ENCODE measurements at regions not wholly inside any gene's neighbourhood (a gene's known extent, or its start where the extent isn't known, plus 50 kb on each side); places are given as distances from the start of the nearest gene placed in this dataset.

GRCh38 chr10:131701131-131701947 lies 199.5 kb upstream of the PPP2R2D start:
- no peak overlapping the region for H3K4me3 Mint-ChIP-seq
- no peaks in the 10 kb centered on the region for H3K27me3 Mint-ChIP-seq
- ATAC-seq (replicated peaks; ENCODE audit: extremely low read depth, poor library complexity, severe bottlenecking) (no peak), DNase-seq (ENCODE audit: low spot score in 2 of 2) (no peak)
- H3K27ac Mint-ChIP-seq (ENCODE audit: low read depth), result no peak overlapping the region
- no peaks in the 10 kb centered on the region for H3K4me1 Mint-ChIP-seq
- H3K9me3 Mint-ChIP-seq, result no peaks in the 10 kb centered on the region
- no peaks in the 10 kb centered on the region for H3K36me3 Mint-ChIP-seq (ENCODE audit: insufficient read depth)

GRCh38 chr10:131702531-131703356 lies 198.1 kb upstream of the PPP2R2D start:
- no peaks in the 10 kb centered on the region for H3K27me3 Mint-ChIP-seq
- no peaks in the 10 kb centered on the region for H3K36me3 Mint-ChIP-seq (ENCODE audit: insufficient read depth)
- H3K9me3 Mint-ChIP-seq, result peaks cover 6% of the 10 kb centered on the region
- no peaks in the 10 kb centered on the region for H3K4me1 Mint-ChIP-seq
- ATAC-seq (replicated peaks; ENCODE audit: extremely low read depth, poor library complexity, severe bottlenecking), result no peak
- no peak overlapping the region for H3K4me3 Mint-ChIP-seq
- DNase-seq (ENCODE audit: low spot score in 2 of 2), result no peak
- H3K27ac Mint-ChIP-seq (ENCODE audit: low read depth), result no peak overlapping the region

- H3K9me3 Mint-ChIP-seq, result peaks cover 6% of the 10 kb centered on the region
- no peak for DNase-seq (ENCODE audit: low spot score in 2 of 2)
- no peak for ATAC-seq (replicated peaks; ENCODE audit: extremely low read depth, poor library complexity, severe bottlenecking)
- no peaks in the 10 kb centered on the region for H3K36me3 Mint-ChIP-seq (ENCODE audit: insufficient read depth)
- H3K4me3 Mint-ChIP-seq, result no peak overlapping the region
- no peaks in the 10 kb centered on the region for H3K4me1 Mint-ChIP-seq
- no peak overlapping the region for H3K27ac Mint-ChIP-seq (ENCODE audit: low read depth)
- H3K27me3 Mint-ChIP-seq, result no peaks in the 10 kb centered on the region
Measured at GRCh38 chr10:131703541-131703940, 197.3 kb upstream of the PPP2R2D start.

- peaks cover 2% of the 10 kb centered on the region for H3K27me3 Mint-ChIP-seq
- DNase-seq (ENCODE audit: low spot score in 2 of 2), result no peak
- no peaks in the 10 kb centered on the region for H3K36me3 Mint-ChIP-seq (ENCODE audit: insufficient read depth)
- H3K4me1 Mint-ChIP-seq, result no peaks in the 10 kb centered on the region
- no peak overlapping the region for H3K27ac Mint-ChIP-seq (ENCODE audit: low read depth)
- peaks cover 6% of the 10 kb centered on the region for H3K9me3 Mint-ChIP-seq
- no peak overlapping the region for H3K4me3 Mint-ChIP-seq
- ATAC-seq (replicated peaks; ENCODE audit: extremely low read depth, poor library complexity, severe bottlenecking), result no peak
Measured at GRCh38 chr10:131703941-131704340, 196.9 kb upstream of the PPP2R2D start.

GRCh38 chr10:131706476-131706875 lies 194.3 kb upstream of the PPP2R2D start:
- Mint-ChIP-seq H3K4me1 (no peaks in the 10 kb centered on the region), H3K4me3 (no peak overlapping the region), H3K36me3 (ENCODE audit: insufficient read depth) (no peaks in the 10 kb centered on the region), H3K9me3 (peaks cover 16% of the 10 kb centered on the region), H3K27me3 (peaks cover 7% of the 10 kb centered on the region), H3K27ac (ENCODE audit: low read depth) (no peak overlapping the region)
- no peak for ATAC-seq (replicated peaks; ENCODE audit: extremely low read depth, poor library complexity, severe bottlenecking)
- no peak for DNase-seq (ENCODE audit: low spot score in 2 of 2)

GRCh38 chr10:131706952-131707351 lies 193.9 kb upstream of the PPP2R2D start:
- H3K27ac Mint-ChIP-seq (ENCODE audit: low read depth), result no peak overlapping the region
- H3K36me3 Mint-ChIP-seq (ENCODE audit: insufficient read depth), result no peaks in the 10 kb centered on the region
- no peak overlapping the region for H3K4me3 Mint-ChIP-seq
- H3K27me3 Mint-ChIP-seq, result peaks cover 7% of the 10 kb centered on the region
- H3K4me1 Mint-ChIP-seq, result no peaks in the 10 kb centered on the region
- ATAC-seq (replicated peaks; ENCODE audit: extremely low read depth, poor library complexity, severe bottlenecking) (no peak), DNase-seq (ENCODE audit: low spot score in 2 of 2) (no peak)
- H3K9me3 Mint-ChIP-seq, result peaks cover 16% of the 10 kb centered on the region

- Mint-ChIP-seq H3K27me3 (peaks cover 7% of the 10 kb centered on the region), H3K27ac (ENCODE audit: low read depth) (no peak overlapping the region), H3K9me3 (peaks cover 16% of the 10 kb centered on the region)
Measured at GRCh38 chr10:131708225-131708880, 192.5 kb upstream of the PPP2R2D start.

GRCh38 chr10:131710142-131710861 lies 190.5 kb upstream of the PPP2R2D start:
- DNase-seq (ENCODE audit: low spot score in 2 of 2), result no peak
- no peak for ATAC-seq (replicated peaks; ENCODE audit: extremely low read depth, poor library complexity, severe bottlenecking)
- Mint-ChIP-seq H3K27ac (ENCODE audit: low read depth) (no peak overlapping the region), H3K36me3 (ENCODE audit: insufficient read depth) (no peaks in the 10 kb centered on the region), H3K4me1 (no peaks in the 10 kb centered on the region), H3K27me3 (peaks cover 7% of the 10 kb centered on the region), H3K4me3 (no peak overlapping the region), H3K9me3 (peaks cover 16% of the 10 kb centered on the region)

More at GRCh38 chr10:131708225-131708880, 192.5 kb upstream of the PPP2R2D start:
- H3K36me3 Mint-ChIP-seq (ENCODE audit: insufficient read depth), result no peaks in the 10 kb centered on the region
- no peak for ATAC-seq (replicated peaks; ENCODE audit: extremely low read depth, poor library complexity, severe bottlenecking)
- H3K4me1 Mint-ChIP-seq, result no peaks in the 10 kb centered on the region
- DNase-seq (ENCODE audit: low spot score in 2 of 2), result no peak
- H3K4me3 Mint-ChIP-seq, result no peak overlapping the region

- Mint-ChIP-seq H3K27me3 (peaks cover 8% of the 10 kb centered on the region), H3K27ac (ENCODE audit: low read depth) (no peak overlapping the region), H3K4me1 (peaks cover 5% of the 10 kb centered on the region), H3K9me3 (peaks cover 5% of the 10 kb centered on the region), H3K36me3 (ENCODE audit: insufficient read depth) (peaks cover 3% of the 10 kb centered on the region), H3K4me3 (no peak overlapping the region)
- no peak for DNase-seq (ENCODE audit: low spot score in 2 of 2)
- ATAC-seq (replicated peaks; ENCODE audit: extremely low read depth, poor library complexity, severe bottlenecking), result no peak
Measured at GRCh38 chr10:131722121-131722520, 178.7 kb upstream of the PPP2R2D start.

GRCh38 chr10:131722525-131723264 lies 178.1 kb upstream of the PPP2R2D start:
- H3K27me3 Mint-ChIP-seq, result peaks cover 13% of the 10 kb centered on the region
- DNase-seq (ENCODE audit: low spot score in 2 of 2), result no peak
- H3K36me3 Mint-ChIP-seq (ENCODE audit: insufficient read depth), result peaks cover 3% of the 10 kb centered on the region
- no peak overlapping the region for H3K4me3 Mint-ChIP-seq
- H3K27ac Mint-ChIP-seq (ENCODE audit: low read depth), result no peak overlapping the region
- no peak for ATAC-seq (replicated peaks; ENCODE audit: extremely low read depth, poor library complexity, severe bottlenecking)
- peaks cover 5% of the 10 kb centered on the region for H3K9me3 Mint-ChIP-seq
- peaks cover 5% of the 10 kb centered on the region for H3K4me1 Mint-ChIP-seq

- peaks cover 3% of the 10 kb centered on the region for H3K36me3 Mint-ChIP-seq (ENCODE audit: insufficient read depth)
- H3K4me3 Mint-ChIP-seq, result no peak overlapping the region
- peaks cover 13% of the 10 kb centered on the region for H3K27me3 Mint-ChIP-seq
- no peak for DNase-seq (ENCODE audit: low spot score in 2 of 2)
- peaks cover 5% of the 10 kb centered on the region for H3K4me1 Mint-ChIP-seq
- H3K27ac Mint-ChIP-seq (ENCODE audit: low read depth), result no peak overlapping the region
- no peaks in the 10 kb centered on the region for H3K9me3 Mint-ChIP-seq
- ATAC-seq (replicated peaks; ENCODE audit: extremely low read depth, poor library complexity, severe bottlenecking), result no peak
Measured at GRCh38 chr10:131723297-131724168, 177.3 kb upstream of the PPP2R2D start.
